H1 (cell line): ENCODE measurements at regions not wholly inside any gene's neighbourhood (a gene's known extent, or its start where the extent isn't known, plus 50 kb on each side); places are given as distances from the start of the nearest gene placed in this dataset.

Experiments used
- CTCF ChIA-PET: fragments of 300-600 bp; sonication (Branson Sonifier 250); formaldehyde crosslinking; loops from one replicate; lab custom pipeline; 2021; ENCODE audit not compliant: partially characterized antibody; lab: Charles Lee
- POLR2A ChIA-PET: fragments of 300-600 bp; sonication (Branson Sonifier 250); formaldehyde crosslinking; loops from one replicate; lab custom pipeline; 2021; ENCODE audit warnings: inconsistent platforms; ENCODE audit not compliant: partially characterized antibody; lab: Charles Lee
- DNase-seq, 2 experiments: peaks; one replicate each; pipeline versions ENCODE4 v3.0.0 to v3.0.0-alpha.2; 2010 to 2022; ENCODE audit warnings: low spot score in 2 of 2, low read depth in 1 of 2, mixed read lengths in 1 of 2
- FAIRE-seq: peaks from 2 replicates; lab custom pipeline; 2011; peaks lifted over from hg19 to GRCh38; lab: Jason Lieb, UNC
- H2AFZ ChIP-seq: 2 replicates; pipeline ENCODE4 v1.8.1; 2012; ENCODE audit warnings: low read length, inconsistent platforms
- H2AK5ac ChIP-seq: 2 replicates; pipeline ENCODE4 v1.6.1; 2013; ENCODE audit warnings: low read depth, low read length
- H2BK120ac ChIP-seq: replicated peaks from 2 replicates; pipeline ENCODE3; 2013; ENCODE audit warnings: low read depth, low read length, inconsistent platforms
- H2BK12ac ChIP-seq: 2 replicates; pipeline ENCODE4 v1.6.1; 2013; ENCODE audit warnings: low read depth, low read length
- H2BK15ac ChIP-seq: 2 replicates; pipeline ENCODE4 v1.6.1; 2013; ENCODE audit warnings: low read length
- H2BK20ac ChIP-seq: 2 replicates; pipeline ENCODE4 v1.6.1; 2013; ENCODE audit warnings: low read length
- H2BK5ac ChIP-seq: 2 replicates; pipeline ENCODE4 v1.6.1; 2013; ENCODE audit warnings: low read depth, low read length
- H3K14ac ChIP-seq: 2 replicates; pipeline ENCODE4 v1.6.1; 2013; ENCODE audit warnings: inconsistent platforms; ENCODE audit not compliant: insufficient read length
- H3K18ac ChIP-seq: 2 replicates; pipeline ENCODE4 v1.6.1; 2013; ENCODE audit warnings: low read length; ENCODE audit errors: extremely low read depth
- H3K23ac ChIP-seq: 2 replicates; pipeline ENCODE4 v1.6.1; 2013; ENCODE audit warnings: inconsistent platforms; ENCODE audit not compliant: insufficient read length
- H3K23me2 ChIP-seq: 2 replicates; pipeline ENCODE4 v1.6.1; 2013; ENCODE audit warnings: low read depth, low read length
- H3K27ac ChIP-seq: 2 replicates; pipeline ENCODE4 v1.6.1; 2011; ENCODE audit warnings: low read depth, low read length, inconsistent platforms
- H3K27me3 ChIP-seq, 4 experiments: replicated peaks in 1 of 4; 1 replicate in 1 of 4; 2 replicates in 3 of 4; pipeline versions ENCODE4 v1.6.1 to v1.8.1; 2011 to 2013; ENCODE audit warnings: low read length in 3 of 4, mild to moderate bottlenecking in 3 of 4, inconsistent platforms in 2 of 4, mixed read lengths in 2 of 4, moderate library complexity in 1 of 4; ENCODE audit not compliant: control insufficient read depth in 3 of 4, insufficient read depth in 3 of 4; ENCODE audit errors: extremely low read depth in 1 of 4
- H3K36me3 ChIP-seq, 4 experiments: 2 replicates each; pipeline versions ENCODE4 v1.6.1 to v1.8.1; 2011 to 2013; ENCODE audit warnings: mild to moderate bottlenecking in 4 of 4, low read length in 3 of 4, moderate library complexity in 2 of 4, control low read depth in 1 of 4, inconsistent platforms in 1 of 4; ENCODE audit not compliant: insufficient read depth in 4 of 4, control insufficient read depth in 2 of 4
- H3K4ac ChIP-seq: replicated peaks from 2 replicates; pipeline ENCODE3; 2013; ENCODE audit warnings: low read length, low read depth, mixed read lengths, inconsistent platforms; ENCODE audit not compliant: insufficient read length
- H3K4me1 ChIP-seq, 4 experiments: replicated peaks in 1 of 4; 1 replicate in 1 of 4; 2 replicates in 3 of 4; pipeline versions ENCODE4 v1.6.1 to v1.8.1; 2011 to 2013; ENCODE audit warnings: low read length in 3 of 4, inconsistent platforms in 2 of 4, mixed read lengths in 1 of 4; ENCODE audit not compliant: insufficient read depth in 4 of 4, control insufficient read depth in 3 of 4
- H3K4me2 ChIP-seq, 2 experiments: 2 replicates each; pipeline versions ENCODE4 v1.6.1 to v1.8.1; 2011 to 2013; ENCODE audit warnings: low read depth in 2 of 2, low read length in 2 of 2, control low read depth in 1 of 2, inconsistent platforms in 1 of 2, mild to moderate bottlenecking in 1 of 2; ENCODE audit not compliant: insufficient read depth in 1 of 2
- H3K4me3 ChIP-seq, 4 experiments: fragments of 200-600, 300-600 bp in 1 of 4; sonication (generic), shearing (Covaris generic), sonication (Bioruptor Twin) in 1 of 4; 2 replicates each; pipeline versions ENCODE4 v1.5.1 to v1.8.1; 2011 to 2016; ENCODE audit warnings: low read length in 4 of 4, low read depth in 3 of 4, control low read depth in 2 of 4, inconsistent platforms in 2 of 4, mild to moderate bottlenecking in 2 of 4, mixed read lengths in 1 of 4, moderate library complexity in 1 of 4; ENCODE audit not compliant: insufficient read depth in 2 of 4; ENCODE audit errors: extremely low read depth in 1 of 4
- H3K56ac ChIP-seq: replicated peaks from 2 replicates; pipeline ENCODE3; 2013; ENCODE audit warnings: low read depth, mild to moderate bottlenecking, mixed read lengths, low read length, inconsistent platforms; ENCODE audit not compliant: insufficient read length
- H3K79me1 ChIP-seq: 2 replicates; pipeline ENCODE4 v1.6.1; 2013; ENCODE audit warnings: low read depth, low read length, control low read depth
- H3K79me2 ChIP-seq, 2 experiments: 2 replicates each; pipeline versions ENCODE4 v1.6.1 to v1.8.1; 2012 to 2013; ENCODE audit warnings: low read length in 2 of 2, mild to moderate bottlenecking in 2 of 2, inconsistent platforms in 1 of 2; ENCODE audit not compliant: insufficient read depth in 2 of 2, control insufficient read depth in 1 of 2
- H3K9ac ChIP-seq, 4 experiments: replicated peaks in 1 of 4; 1 replicate in 1 of 4; 2 replicates in 3 of 4; pipeline versions ENCODE4 v1.6.1 to v1.8.1; 2011 to 2013; ENCODE audit warnings: low read depth in 3 of 4, low read length in 3 of 4, control low read depth in 2 of 4, mild to moderate bottlenecking in 2 of 4, moderate library complexity in 2 of 4, inconsistent platforms in 1 of 4; ENCODE audit errors: extremely low read depth in 1 of 4
- H3K9me3 ChIP-seq, 2 experiments: 2 replicates each; pipeline versions ENCODE4 v1.6.1 to v1.8.1; 2012 to 2013; ENCODE audit warnings: mild to moderate bottlenecking in 2 of 2, moderate library complexity in 2 of 2, control low read depth in 1 of 2, inconsistent platforms in 1 of 2, low read depth in 1 of 2, low read length in 1 of 2, mixed read lengths in 1 of 2; ENCODE audit not compliant: insufficient read depth in 2 of 2
- H4K20me1 ChIP-seq, 2 experiments: replicated peaks in 1 of 2; 2 replicates each; pipeline versions ENCODE3 to v1.8.1; 2011 to 2013; ENCODE audit warnings: inconsistent platforms in 2 of 2, low read length in 2 of 2, mild to moderate bottlenecking in 1 of 2; ENCODE audit not compliant: insufficient read depth in 2 of 2, control insufficient read depth in 1 of 2
- H4K5ac ChIP-seq: 2 replicates; pipeline ENCODE4 v1.6.1; 2013; ENCODE audit warnings: low read length, low read depth, mixed read lengths, inconsistent platforms; ENCODE audit not compliant: insufficient read length
- H4K8ac ChIP-seq: 2 replicates; pipeline ENCODE4 v1.8.0; 2013; ENCODE audit warnings: mild to moderate bottlenecking, moderate library complexity, low read length, inconsistent platforms; ENCODE audit not compliant: insufficient read depth; ENCODE audit errors: extremely low read depth
- H4K91ac ChIP-seq: replicated peaks from 2 replicates; pipeline ENCODE3; 2013; ENCODE audit warnings: low read length, mixed read lengths, inconsistent platforms; ENCODE audit not compliant: insufficient read length
- CTCF ChIP-seq, 3 experiments: IDR thresholded peaks; 1 replicate in 2 of 3; 2 replicates in 1 of 3; pipeline versions ENCODE4 v1.5.1 to v1.6.1; 2011; ENCODE audit warnings: low read length in 3 of 3, mild to moderate bottlenecking in 3 of 3, inconsistent platforms in 2 of 3, low read depth in 1 of 3, moderate library complexity in 1 of 3; ENCODE audit not compliant: insufficient read depth in 1 of 3; ENCODE audit errors: control extremely low read depth in 1 of 3
- GABPA ChIP-seq: IDR thresholded peaks from 2 replicates; pipeline ENCODE4 v1.6.1; 2011; ENCODE audit warnings: mild to moderate bottlenecking, low read length, moderate library complexity, borderline replicate concordance; ENCODE audit not compliant: insufficient read depth
- PHF8 ChIP-seq: fragments of 200-600 bp; sonication (generic); conservative IDR thresholded peaks from 2 replicates; pipeline ENCODE4 v1.7.1; 2012; ENCODE audit warnings: low read depth, mild to moderate bottlenecking, inconsistent platforms, low read length, moderate library complexity
- POU5F1 ChIP-seq: IDR thresholded peaks from 2 replicates; pipeline ENCODE4 v1.6.1; 2011; ENCODE audit warnings: low read depth, mild to moderate bottlenecking, low read length, moderate library complexity
- RAD21 ChIP-seq, 2 experiments: IDR thresholded peaks in 1 of 2; conservative IDR thresholded peaks in 1 of 2; 2 replicates each; pipeline ENCODE4 v1.6.1; 2011; ENCODE audit warnings: low read depth in 2 of 2, low read length in 2 of 2, improper control_type of control experiment in 1 of 2, inconsistent platforms in 1 of 2, mild to moderate bottlenecking in 1 of 2, moderate library complexity in 1 of 2
- SAP30 ChIP-seq: fragments of 300-600 bp; sonication (generic); IDR thresholded peaks from 2 replicates; pipeline ENCODE4 v1.7.1; 2012; ENCODE audit warnings: low read length, moderate library complexity, mild to moderate bottlenecking, inconsistent platforms; ENCODE audit not compliant: insufficient read depth, insufficient replicate concordance
- USF2 ChIP-seq: IDR thresholded peaks from 2 replicates; pipeline ENCODE4 v1.6.1; 2011; ENCODE audit warnings: low read length, improper control_type of control experiment
- WGBS, 2 experiments: shearing (Covaris generic) in 1 of 2; methylation state at CpG; one replicate each; pipeline versions ENCODE4 v1.1.6 to v1.1.7; 2013 to 2015; ENCODE audit warnings: low lambda C conversion rate in 2 of 2, mixed read lengths in 2 of 2, inconsistent platforms in 1 of 2, low coverage in 1 of 2, missing lambda C conversion rate in 1 of 2; ENCODE audit not compliant: insufficient replicate concordance in 2 of 2, insufficient coverage in 1 of 2, insufficient read length in 1 of 2; ENCODE audit errors: extremely low coverage in 1 of 2, missing lambda C conversion rate in 1 of 2; 5-methylcytosine and 5-hydroxymethylcytosine counted together

GRCh38 chr5:167969998-167970397 lies 321.4 kb upstream of the WWC1 start:
- Histone ChIP-seq H3K79me1 (no peaks in the 10 kb centered on the region), H3K27me3 (no peaks in the 10 kb centered on the region), H3K4me1 (peaks cover 0 to 6% (median 2%) of the 10 kb centered on the region in 4 experiments; a peak in 3 of 7 replicates), H3K4me2 (no peak overlapping the region), H3K4me3 (no peak overlapping the region), H3K23me2 (no peaks in the 10 kb centered on the region; the same call in 1 of the 2 replicates), H3K9ac (no peak overlapping the region), H3K9me3 (no peaks in the 10 kb centered on the region), H2BK12ac (no peak overlapping the region), H3K18ac (no peak overlapping the region), H2BK5ac (no peak overlapping the region), H4K20me1 (no peaks in the 10 kb centered on the region), H3K23ac (no peak overlapping the region), H3K4ac (no peak overlapping the region), H3K56ac (no peak overlapping the region), H2AFZ (no peak overlapping the region), H2BK120ac (no peak overlapping the region), H3K27ac (no peak overlapping the region), H3K79me2 (no peaks in the 10 kb centered on the region), H4K91ac (no peak overlapping the region), H3K14ac (no peak overlapping the region), H2AK5ac (no peak overlapping the region), H4K8ac (peak overlapping the region; percentile 15; the same call in 1 of the 2 replicates), H4K5ac (no peak overlapping the region), H2BK20ac (no peak overlapping the region), H2BK15ac (no peak overlapping the region), H3K36me3 (no peaks in the 10 kb centered on the region)
- CTCF ChIA-PET: interaction anchor here (0.6 to 2.1 kb wide), 14 partner anchors 9 to 230 kb away, joined by 3 to 6 read pairs (median 3); no protein-coding TSS in a partner anchor
- POLR2A ChIA-PET: no interaction called here
- DNase-seq (no peak), FAIRE-seq (peak; percentile 65)
- peak in 1 of 3 experiments; percentile 29; a peak in 1 of 4 replicates for TF ChIP-seq CTCF (IDR thresholded peaks at IDR 0.05; ENCODE audit: control extremely low read depth in 1 of 3, insufficient read depth in 1 of 3, low read depth in 1 of 3, low read length in 3 of 3)
- no peak for TF ChIP-seq POU5F1
- TF ChIP-seq PHF8: no peak
- no peak for TF ChIP-seq SAP30
- TF ChIP-seq RAD21 (IDR thresholded peaks at IDR 0.05 in 1 of 2, conservative IDR thresholded peaks at IDR 0.05 in 1 of 2; ENCODE audit: low read depth in 2 of 2, low read length in 2 of 2): peak; percentile 30 to 52
- TF ChIP-seq USF2: no peak
- no peak for TF ChIP-seq GABPA
- WGBS, 2 experiments: 65% methylated on average over 4 of the region's 4 CpGs; no CpG with 5 or more reads in 1 of the 2 experiments
